Hepatocyte (in vitro differentiated cells): ENCODE measurements at regions not wholly inside any gene's neighbourhood (a gene's known extent, or its start where the extent isn't known, plus 50 kb on each side); places are given as distances from the start of the nearest gene placed in this dataset.

ENCODE experiments used
- DNase-seq: peaks from one replicate; pipeline ENCODE4 v3.0.0-alpha.2; 2016; ENCODE audit warnings: low spot score
- H2AFZ ChIP-seq: fragments of 200-600 bp; sonication (generic); 2 replicates; pipeline ENCODE4 v1.6.0; 2016; ENCODE audit warnings: antibody characterized with exemption, mild to moderate bottlenecking
- H3K27ac ChIP-seq: fragments of 200-600 bp; sonication (generic); 2 replicates; pipeline ENCODE4 v1.5.1; 2016; ENCODE audit warnings: mild to moderate bottlenecking
- H3K27me3 ChIP-seq: fragments of 200-600 bp; sonication (generic); 2 replicates; pipeline ENCODE4 v1.6.1; 2016
- H3K36me3 ChIP-seq: fragments of 200-600 bp; sonication (generic); replicated peaks from 2 replicates; pipeline ENCODE4 v1.5.1; 2016; ENCODE audit warnings: low read depth; ENCODE audit not compliant: insufficient read depth
- H3K4me1 ChIP-seq: fragments of 200-600 bp; sonication (generic); 2 replicates; pipeline ENCODE4 v1.5.1; 2016; ENCODE audit warnings: mild to moderate bottlenecking, moderate library complexity; ENCODE audit not compliant: insufficient read depth
- H3K4me2 ChIP-seq: fragments of 200-600 bp; sonication (generic); 2 replicates; pipeline ENCODE4 v1.6.0; 2016
- H3K4me3 ChIP-seq: fragments of 200-600 bp; sonication (generic); 2 replicates; pipeline ENCODE4 v1.5.1; 2016; ENCODE audit warnings: mild to moderate bottlenecking
- H3K79me2 ChIP-seq: fragments of 200-600 bp; sonication (generic); 2 replicates; pipeline ENCODE4 v1.6.0; 2017; ENCODE audit warnings: mild to moderate bottlenecking
- H3K9me2 ChIP-seq: fragments of 200-600 bp; sonication (generic); replicated peaks from 2 replicates; pipeline ENCODE4 v1.6.0; 2017; ENCODE audit warnings: mild to moderate bottlenecking; ENCODE audit not compliant: insufficient read depth
- H3K9me3 ChIP-seq: fragments of 200-600 bp; sonication (generic); 2 replicates; pipeline ENCODE4 v1.5.1; 2016; ENCODE audit warnings: low read depth, mild to moderate bottlenecking
- H4K20me1 ChIP-seq: fragments of 200-600 bp; sonication (generic); 2 replicates; pipeline ENCODE4 v1.6.0; 2016; ENCODE audit warnings: mild to moderate bottlenecking; ENCODE audit not compliant: insufficient read depth, poor library complexity, severe bottlenecking
- EZH2 ChIP-seq: fragments of 200-600 bp; sonication (generic); IDR thresholded peaks from 2 replicates; pipeline ENCODE4 v1.6.1; 2016; ENCODE audit warnings: antibody characterized with exemption, mild to moderate bottlenecking, borderline replicate concordance
- EZH2phosphoT487 ChIP-seq: fragments of 200-600 bp; sonication (generic); IDR thresholded peaks from one replicate; pipeline ENCODE4 v1.6.1; 2018; ENCODE audit warnings: antibody characterized with exemption, mild to moderate bottlenecking, low read depth, moderate library complexity; ENCODE audit not compliant: unreplicated experiment, severe bottlenecking
- WGBS: methylation state at CpG from one replicate; pipeline ENCODE4 v1.1.6; 2016; ENCODE audit warnings: low lambda C conversion rate; ENCODE audit errors: missing lambda C conversion rate; 5-methylcytosine and 5-hydroxymethylcytosine counted together
- TF ChIP-seq, protein P1 (sequence below): fragments of 200-600 bp; sonication (generic); IDR thresholded peaks from 2 replicates; pipeline ENCODE4 v1.5.1; 2016; ENCODE audit warnings: antibody characterized with exemption, mild to moderate bottlenecking; ENCODE audit not compliant: poor library complexity

DNA sequence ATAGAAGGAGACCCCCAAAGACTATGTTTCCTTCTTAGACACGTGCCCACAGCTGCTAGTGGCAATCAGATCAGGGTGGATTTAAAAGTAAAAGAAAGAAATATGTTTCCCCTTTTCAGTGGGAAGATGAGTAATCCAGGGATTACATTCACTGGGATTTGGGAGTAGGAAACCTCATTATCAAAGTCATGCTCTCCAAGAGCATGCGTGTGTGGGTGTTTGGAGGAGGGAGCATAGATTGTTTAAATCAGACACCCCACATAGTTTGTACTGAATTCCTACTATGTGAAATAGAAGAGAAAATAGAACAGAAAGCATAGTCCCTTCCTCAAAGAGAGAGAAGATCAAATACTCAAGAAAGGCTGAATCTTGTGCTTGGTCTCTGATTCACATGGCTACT, 65.5 kb upstream of the TBCA start:
- Histone ChIP-seq H3K36me3 (no peaks in the 10 kb centered on the region), H4K20me1 (no peaks in the 10 kb centered on the region), H3K79me2 (no peaks in the 10 kb centered on the region), H3K4me2 (no peak overlapping the region), H3K27ac (no peak overlapping the region), H3K4me1 (no peaks in the 10 kb centered on the region), H3K9me3 (no peaks in the 10 kb centered on the region), H3K9me2 (no peaks in the 10 kb centered on the region), H2AFZ (no peak overlapping the region), H3K27me3 (peaks cover 24% of the 10 kb centered on the region), H3K4me3 (no peak overlapping the region)
- WGBS = 83% methylated on average over 2 of the region's 2 CpGs
- DNase-seq = no peak
- TF ChIP-seq, protein P1, sequence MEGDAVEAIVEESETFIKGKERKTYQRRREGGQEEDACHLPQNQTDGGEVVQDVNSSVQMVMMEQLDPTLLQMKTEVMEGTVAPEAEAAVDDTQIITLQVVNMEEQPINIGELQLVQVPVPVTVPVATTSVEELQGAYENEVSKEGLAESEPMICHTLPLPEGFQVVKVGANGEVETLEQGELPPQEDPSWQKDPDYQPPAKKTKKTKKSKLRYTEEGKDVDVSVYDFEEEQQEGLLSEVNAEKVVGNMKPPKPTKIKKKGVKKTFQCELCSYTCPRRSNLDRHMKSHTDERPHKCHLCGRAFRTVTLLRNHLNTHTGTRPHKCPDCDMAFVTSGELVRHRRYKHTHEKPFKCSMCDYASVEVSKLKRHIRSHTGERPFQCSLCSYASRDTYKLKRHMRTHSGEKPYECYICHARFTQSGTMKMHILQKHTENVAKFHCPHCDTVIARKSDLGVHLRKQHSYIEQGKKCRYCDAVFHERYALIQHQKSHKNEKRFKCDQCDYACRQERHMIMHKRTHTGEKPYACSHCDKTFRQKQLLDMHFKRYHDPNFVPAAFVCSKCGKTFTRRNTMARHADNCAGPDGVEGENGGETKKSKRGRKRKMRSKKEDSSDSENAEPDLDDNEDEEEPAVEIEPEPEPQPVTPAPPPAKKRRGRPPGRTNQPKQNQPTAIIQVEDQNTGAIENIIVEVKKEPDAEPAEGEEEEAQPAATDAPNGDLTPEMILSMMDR = no peak
- no peak for TF ChIP-seq EZH2phosphoT487
- no peak for TF ChIP-seq EZH2

DNA sequence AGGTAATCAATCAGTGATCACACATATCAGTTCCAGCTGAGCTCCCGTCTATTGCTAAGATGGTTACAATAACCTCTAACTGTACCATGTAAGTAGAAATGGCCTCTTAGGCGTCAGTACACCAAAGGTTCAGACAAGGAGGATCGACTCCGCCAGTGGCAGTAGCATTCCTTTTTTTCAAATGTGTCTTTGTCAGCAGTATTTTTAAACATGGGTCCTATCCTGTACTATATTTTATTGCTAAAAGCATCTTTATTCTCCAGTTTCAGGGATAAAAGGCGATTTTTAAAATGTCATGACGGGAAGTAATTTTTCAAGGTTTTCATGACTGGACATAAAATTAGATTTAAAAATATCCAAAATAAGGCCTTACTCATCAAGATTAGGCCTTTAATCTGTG, 64.8 kb upstream of the TBCA start:
- H3K27me3 ChIP-seq = peaks cover 18% of the 10 kb centered on the region
- WGBS = 90% methylated on average over 6 of the region's 6 CpGs

DNA sequence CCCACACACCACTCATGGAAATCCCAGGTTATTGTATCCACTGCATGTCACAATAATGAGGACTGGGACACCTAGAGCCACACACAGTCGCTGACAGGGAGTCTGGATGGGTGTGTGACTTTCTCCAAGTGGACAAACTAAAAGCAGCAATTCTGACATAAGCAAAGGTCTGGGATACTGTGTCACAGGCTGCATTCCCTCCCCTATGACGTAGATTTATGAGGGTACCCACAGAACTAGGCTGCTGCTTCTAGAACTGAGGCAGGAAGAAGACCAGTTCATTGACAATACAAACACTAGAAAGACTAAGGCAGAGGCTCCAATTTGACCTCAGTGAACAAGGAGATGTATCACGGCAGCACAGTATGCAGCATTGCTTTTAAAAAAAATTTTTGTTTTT, 63.6 kb upstream of the TBCA start:
- Histone ChIP-seq H2AFZ (no peak overlapping the region), H3K4me1 (no peaks in the 10 kb centered on the region), H3K27ac (no peak overlapping the region), H3K4me2 (no peak overlapping the region), H3K79me2 (no peaks in the 10 kb centered on the region), H3K4me3 (no peak overlapping the region), H4K20me1 (no peaks in the 10 kb centered on the region), H3K9me2 (no peaks in the 10 kb centered on the region), H3K9me3 (no peaks in the 10 kb centered on the region), H3K27me3 (peaks cover 6% of the 10 kb centered on the region), H3K36me3 (no peaks in the 10 kb centered on the region)
- TF ChIP-seq, protein P1 = no peak
- no peak for TF ChIP-seq EZH2
- 83% methylated on average over 3 of the region's 3 CpGs for WGBS
- DNase-seq = no peak

More for the DNA sequence above, 64.8 kb upstream of the TBCA start:
- no peaks in the 10 kb centered on the region for H3K9me2 ChIP-seq
- no peak overlapping the region for H3K27ac ChIP-seq
- no peaks in the 10 kb centered on the region for H3K79me2 ChIP-seq
- no peaks in the 10 kb centered on the region for H3K4me1 ChIP-seq
- H4K20me1 ChIP-seq = no peaks in the 10 kb centered on the region
- no peak overlapping the region for H3K4me2 ChIP-seq
- H3K36me3 ChIP-seq = no peaks in the 10 kb centered on the region
- TF ChIP-seq EZH2phosphoT487 (no peak), EZH2 (no peak)
- TF ChIP-seq, protein P1 = no peak
- no peaks in the 10 kb centered on the region for H3K9me3 ChIP-seq
- no peak overlapping the region for H2AFZ ChIP-seq
- DNase-seq = no peak
- H3K4me3 ChIP-seq = no peak overlapping the region

DNA sequence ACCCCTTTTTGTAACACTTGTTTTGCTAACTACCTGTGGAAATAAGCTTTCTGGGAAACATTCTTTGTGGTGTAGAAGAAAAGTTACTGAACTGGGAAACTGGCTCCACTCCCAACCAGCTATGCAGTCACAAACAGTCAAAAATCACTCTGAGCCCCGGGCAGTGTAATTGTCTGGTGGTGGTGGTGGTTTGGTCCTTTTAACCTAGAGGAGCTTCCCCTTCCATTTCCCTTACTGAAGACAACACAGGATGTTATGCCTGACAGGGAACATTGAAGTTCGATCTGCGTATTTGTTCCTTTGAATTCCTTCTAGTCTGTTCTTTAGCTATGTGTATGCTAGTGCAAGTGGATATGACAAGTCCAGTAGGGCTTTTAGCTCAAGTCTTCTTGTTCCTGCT, 56.8 kb upstream of the TBCA start:
- Histone ChIP-seq H3K36me3 (no peaks in the 10 kb centered on the region), H4K20me1 (no peaks in the 10 kb centered on the region), H3K9me2 (no peaks in the 10 kb centered on the region), H3K4me3 (no peak overlapping the region), H3K79me2 (no peaks in the 10 kb centered on the region), H3K4me2 (no peak overlapping the region), H3K9me3 (no peaks in the 10 kb centered on the region), H2AFZ (no peak overlapping the region), H3K27me3 (peaks cover 4% of the 10 kb centered on the region), H3K27ac (no peak overlapping the region), H3K4me1 (no peaks in the 10 kb centered on the region)
- no peak for DNase-seq
- 71% methylated on average over 3 of the region's 3 CpGs for WGBS
- no peak for TF ChIP-seq EZH2
- TF ChIP-seq, protein P1 = no peak
- no peak for TF ChIP-seq EZH2phosphoT487
